Spinal cord (tissue), 9 donors: ENCODE measurements at regions not wholly inside any gene's neighbourhood (a gene's known extent, or its start where the extent isn't known, plus 50 kb on each side); places are given as distances from the start of the nearest gene placed in this dataset.
"Not testable (repeated sequence)": the region's sequence is repeated elsewhere in the genome, so short reads cannot be mapped to it uniquely, and the experiment has no call there.

ENCODE experiments used
- DNase-seq, 6 donors: peaks; one replicate each; pipeline versions ENCODE4 v3.0.0 to v3.0.0-alpha.2; 2013 to 2015; ENCODE audit warnings: low spot score in 6 of 6, low read depth in 4 of 6
- H3K27ac ChIP-seq: one replicate; pipeline ENCODE4 v1.5.1; 2013; ENCODE audit warnings: low read depth, low read length, control low read depth
- H3K27me3 ChIP-seq: one replicate; pipeline ENCODE4 v1.6.1; 2013; ENCODE audit warnings: low read length; ENCODE audit not compliant: control insufficient read depth, insufficient read depth
- H3K36me3 ChIP-seq: one replicate; pipeline ENCODE4 v1.6.1; 2013; ENCODE audit warnings: low read length; ENCODE audit not compliant: control insufficient read depth, insufficient read depth
- H3K4me1 ChIP-seq: one replicate; pipeline ENCODE4 v1.6.1; 2013; ENCODE audit warnings: low read length; ENCODE audit not compliant: control insufficient read depth, insufficient read depth
- H3K4me3 ChIP-seq: one replicate; pipeline ENCODE4 v1.5.1; 2013; ENCODE audit warnings: low read depth, low read length, control low read depth
- H3K9me3 ChIP-seq: one replicate; pipeline ENCODE4 v1.6.1; 2013; ENCODE audit warnings: low read length; ENCODE audit not compliant: control insufficient read depth, insufficient read depth
- WGBS: methylation state at CpG from one replicate; pipeline ENCODE4 v1.1.5; 2013; ENCODE audit warnings: missing lambda C conversion rate; ENCODE audit not compliant: insufficient coverage; 5-methylcytosine and 5-hydroxymethylcytosine counted together
- donor health status: healthy.

GRCh38 chr7:22043367-22043766, 97.7 kb upstream of the CDCA7L start:
- Histone ChIP-seq H3K36me3 (no peaks in the 10 kb centered on the region), H3K4me1 (no peaks in the 10 kb centered on the region), H3K27ac (no peak overlapping the region), H3K27me3 (no peaks in the 10 kb centered on the region), H3K4me3 (no peak overlapping the region), H3K9me3 (peaks cover 2% of the 10 kb centered on the region)
- WGBS: no CpG with 5 or more reads among the region's 5 CpGs
- no peak for DNase-seq

DNA sequence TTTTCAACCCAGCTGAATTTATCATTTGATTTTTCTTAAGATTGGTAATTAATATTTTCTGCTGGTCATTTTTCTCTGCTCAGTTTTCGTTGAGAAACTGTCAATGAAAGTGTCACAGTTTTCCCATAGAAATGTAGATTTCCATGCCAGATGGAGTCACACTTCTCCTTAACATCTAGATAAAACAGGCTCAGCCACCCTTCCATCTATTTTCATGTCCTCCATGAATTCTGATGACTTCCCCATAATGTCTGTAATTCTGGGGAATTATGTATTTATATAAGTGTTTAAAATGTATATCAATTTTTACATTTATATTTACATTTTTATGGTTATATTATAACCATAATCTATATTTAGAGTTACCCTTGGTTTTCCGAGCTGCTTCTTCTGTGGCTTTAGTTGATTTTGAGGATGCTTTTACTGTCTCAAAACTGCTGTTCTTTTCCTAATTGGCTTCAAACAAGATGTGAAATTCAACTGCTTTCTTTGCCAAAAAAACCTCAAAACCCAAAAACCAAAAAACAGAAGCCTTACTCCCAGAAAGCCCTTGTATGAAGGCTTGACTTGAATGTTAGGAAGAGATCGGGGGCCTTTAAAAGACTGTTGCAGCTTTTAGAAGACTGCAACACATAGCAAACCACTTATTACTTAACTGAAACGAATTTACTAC, 95.4 kb upstream of the CDCA7L start:
- no CpG with 5 or more reads among the region's 4 CpGs for WGBS
- DNase-seq: peak in 1 of 6 donors; percentile 63
- Histone ChIP-seq H3K36me3 (no peaks in the 10 kb centered on the region), H3K27ac (no peak overlapping the region), H3K27me3 (no peaks in the 10 kb centered on the region), H3K4me1 (no peaks in the 10 kb centered on the region), H3K4me3 (no peak overlapping the region), H3K9me3 (peaks cover 2% of the 10 kb centered on the region)

- Histone ChIP-seq H3K4me1 (no peaks in the 10 kb centered on the region), H3K4me3 (no peak overlapping the region), H3K36me3 (no peaks in the 10 kb centered on the region), H3K9me3 (peaks cover 2% of the 10 kb centered on the region), H3K27me3 (no peaks in the 10 kb centered on the region), H3K27ac (no peak overlapping the region)
- WGBS: 63% methylated on average over 1 of the region's 1 CpG
- peak in 1 of 6 donors; percentile 40 for DNase-seq
Observed at GRCh38 chr7:22039670-22040069, 94.0 kb upstream of the CDCA7L start.

DNA sequence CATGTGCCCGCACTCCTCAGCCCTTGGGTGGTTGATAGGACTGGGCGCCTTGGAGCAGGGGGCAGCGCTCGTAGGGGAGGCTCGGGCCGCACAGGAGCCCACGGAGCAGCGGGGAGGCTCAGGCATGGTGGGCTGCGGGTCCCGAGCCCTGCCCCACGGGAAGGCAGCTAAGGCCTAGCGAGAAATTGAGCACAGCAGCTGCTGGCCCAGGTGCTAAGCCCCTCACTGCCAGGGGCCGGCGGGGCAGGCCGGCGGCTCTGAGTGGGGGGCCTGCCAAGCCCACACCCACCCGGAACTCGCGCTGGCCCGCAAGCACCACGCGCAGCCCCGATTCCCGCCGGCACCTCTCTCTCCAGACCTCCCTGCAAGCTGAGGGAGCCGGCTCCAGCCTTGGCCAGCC, 86.7 kb upstream of the CDCA7L start:
- not testable (repeated sequence) for H3K27me3 ChIP-seq, H3K36me3 ChIP-seq, H3K4me3 ChIP-seq, H3K9me3 ChIP-seq, H3K4me1 ChIP-seq, DNase-seq, H3K27ac ChIP-seq
- WGBS: 93% methylated on average over 25 of the region's 26 CpGs

DNA sequence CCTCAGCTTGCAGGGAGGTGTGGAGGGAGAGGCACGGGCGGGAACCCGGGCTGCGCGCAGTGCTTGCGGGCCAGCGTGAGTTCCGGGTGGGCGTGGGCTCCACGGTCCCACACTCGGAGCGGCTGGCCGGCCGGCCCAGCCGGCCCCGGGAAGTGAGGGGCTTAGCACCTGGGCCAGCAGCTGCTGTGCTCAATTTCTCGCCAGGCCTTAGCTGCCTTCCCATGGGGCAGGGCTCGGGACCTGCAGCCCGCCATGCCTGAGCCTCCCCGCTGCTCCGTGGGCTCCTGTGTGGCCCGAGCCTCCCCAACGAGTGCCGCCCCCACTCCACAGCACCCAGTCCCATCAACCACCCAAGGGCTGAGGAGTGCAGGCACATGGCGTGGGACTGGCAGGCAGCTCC, 83.0 kb upstream of the CDCA7L start:
- not testable (repeated sequence) for H3K27ac ChIP-seq, H3K27me3 ChIP-seq, H3K9me3 ChIP-seq, H3K36me3 ChIP-seq, DNase-seq, H3K4me3 ChIP-seq, H3K4me1 ChIP-seq
- 96% methylated on average over 23 of the region's 25 CpGs for WGBS

GRCh38 chr7:22027475-22027874, 81.8 kb upstream of the CDCA7L start:
- no peaks in the 10 kb centered on the region for H3K27me3 ChIP-seq
- H3K4me3 ChIP-seq: no peak overlapping the region
- 100% methylated on average over 2 of the region's 2 CpGs for WGBS
- H3K4me1 ChIP-seq: no peaks in the 10 kb centered on the region
- H3K9me3 ChIP-seq: no peaks in the 10 kb centered on the region
- H3K36me3 ChIP-seq: no peaks in the 10 kb centered on the region
- no peak for DNase-seq
- H3K27ac ChIP-seq: no peak overlapping the region

- no peaks in the 10 kb centered on the region for H3K36me3 ChIP-seq
- WGBS: 100% methylated on average over 1 of the region's 7 CpGs
Observed at GRCh38 chr7:22025983-22026382, 80.3 kb upstream of the CDCA7L start.

GRCh38 chr7:22025075-22025474, 79.4 kb upstream of the CDCA7L start:
- no peak overlapping the region for H3K4me3 ChIP-seq
- no peak overlapping the region for H3K27ac ChIP-seq
- no peaks in the 10 kb centered on the region for H3K36me3 ChIP-seq
- no peaks in the 10 kb centered on the region for H3K4me1 ChIP-seq
- no peaks in the 10 kb centered on the region for H3K9me3 ChIP-seq
- no peak for DNase-seq
- WGBS: 83% methylated on average over 1 of the region's 2 CpGs
- no peaks in the 10 kb centered on the region for H3K27me3 ChIP-seq

More at GRCh38 chr7:22025983-22026382, 80.3 kb upstream of the CDCA7L start:
- Histone ChIP-seq H3K27ac (no peak overlapping the region), H3K9me3 (no peaks in the 10 kb centered on the region), H3K27me3 (no peaks in the 10 kb centered on the region), H3K4me3 (no peak overlapping the region), H3K4me1 (no peaks in the 10 kb centered on the region)
- DNase-seq: peak in 1 of 6 donors; percentile 35

DNA sequence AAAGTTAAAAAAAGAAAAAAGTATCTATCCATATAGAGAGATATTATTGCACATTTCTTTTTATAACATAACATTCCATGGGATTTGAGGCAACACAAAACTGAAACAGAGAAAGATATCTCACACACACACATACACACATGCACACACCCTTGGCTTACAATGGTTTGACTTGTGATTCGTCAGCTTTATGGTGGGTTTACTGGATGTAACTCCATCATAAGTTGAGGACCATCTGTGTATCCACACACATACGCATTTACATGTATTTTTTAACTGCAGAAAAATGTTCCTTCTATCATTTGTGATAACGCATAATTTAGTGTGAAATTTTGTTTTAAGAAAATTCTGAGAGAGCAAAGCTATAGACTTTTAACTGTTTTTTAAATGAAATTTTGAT, 74.2 kb upstream of the CDCA7L start:
- peaks cover 2% of the 10 kb centered on the region for H3K9me3 ChIP-seq
- H3K36me3 ChIP-seq: no peaks in the 10 kb centered on the region
- H3K27ac ChIP-seq: no peak overlapping the region
- H3K27me3 ChIP-seq: no peaks in the 10 kb centered on the region
- DNase-seq: peak in 1 of 6 donors; percentile 47
- H3K4me1 ChIP-seq: peaks cover 6% of the 10 kb centered on the region
- WGBS: no CpG with 5 or more reads among the region's 3 CpGs
- no peak overlapping the region for H3K4me3 ChIP-seq

- peak in 3 of 6 donors; percentile 20 to 70 (median 48) for DNase-seq
- Histone ChIP-seq H3K27ac (no peak overlapping the region), H3K9me3 (peaks cover 2% of the 10 kb centered on the region), H3K36me3 (no peaks in the 10 kb centered on the region), H3K4me3 (no peak overlapping the region), H3K27me3 (no peaks in the 10 kb centered on the region), H3K4me1 (peaks cover 9% of the 10 kb centered on the region)
- 12% methylated on average over 4 of the region's 5 CpGs for WGBS
Observed at GRCh38 chr7:22016507-22016906, 70.8 kb upstream of the CDCA7L start.
